ENCODE measurements at regions not wholly inside any gene's neighbourhood (a gene's known extent, or its start where the extent isn't known, plus 50 kb on each side); places are given as distances from the start of the nearest gene placed in this dataset.

DNA sequence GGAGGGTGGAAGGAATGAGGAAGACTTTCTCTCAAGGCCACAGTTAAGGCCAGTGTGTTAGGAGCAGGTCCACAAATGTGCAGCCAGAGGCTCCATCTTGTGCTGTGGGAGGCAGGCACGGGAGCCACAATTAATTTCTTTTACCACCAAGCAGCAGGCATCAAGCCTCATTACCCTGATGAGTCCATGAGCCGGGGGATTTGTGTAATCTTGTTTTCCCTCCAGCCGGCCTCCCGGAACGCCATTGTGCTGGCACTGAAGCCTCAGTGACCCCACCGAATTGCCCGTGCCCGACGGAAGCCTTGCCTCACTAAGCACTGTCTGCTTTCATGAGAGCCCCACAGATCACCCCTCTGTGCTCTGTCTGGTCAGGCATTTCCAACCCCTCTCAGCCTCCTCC is 154.7 kb upstream of the STX18 start:
- ChIA-PET POLR2A (no interaction called here), CTCF (no interaction called here)
- H3K4me3 Mint-ChIP-seq = no peak overlapping the region
- intact Hi-C loops (cut with micrococcal nuclease) = no loop called here
- H3K27me3 Mint-ChIP-seq = no peaks in the 10 kb centered on the region
- no peak for DNase-seq
- no peaks in the 10 kb centered on the region for H3K9me3 Mint-ChIP-seq
- H3K4me1 Mint-ChIP-seq (ENCODE audit: low read depth) = no peaks in the 10 kb centered on the region
- no peak overlapping the region for H3K27ac Mint-ChIP-seq
- H3K36me3 Mint-ChIP-seq = peaks cover 3% of the 10 kb centered on the region

- CTCF ChIA-PET = no interaction called here
- Mint-ChIP-seq H3K27ac (no peak overlapping the region), H3K4me1 (ENCODE audit: low read depth) (no peaks in the 10 kb centered on the region), H3K36me3 (peaks cover 8% of the 10 kb centered on the region), H3K9me3 (peaks cover 4% of the 10 kb centered on the region), H3K27me3 (no peaks in the 10 kb centered on the region), H3K4me3 (no peak overlapping the region)
- DNase-seq = no peak
- POLR2A ChIA-PET = no interaction called here
- intact Hi-C loops (cut with micrococcal nuclease) = no loop called here
Observed at GRCh38 chr4:4695497-4695896, 153.6 kb upstream of the STX18 start.

GRCh38 chr4:4694827-4695226 is 153.0 kb upstream of the STX18 start:
- Mint-ChIP-seq H3K27me3 (no peaks in the 10 kb centered on the region), H3K36me3 (peaks cover 13% of the 10 kb centered on the region), H3K27ac (no peak overlapping the region), H3K4me3 (no peak overlapping the region), H3K4me1 (ENCODE audit: low read depth) (peaks cover 4% of the 10 kb centered on the region), H3K9me3 (peaks cover 9% of the 10 kb centered on the region)
- POLR2A ChIA-PET = no interaction called here
- DNase-seq = no peak
- CTCF ChIA-PET = no interaction called here
- intact Hi-C loops (cut with micrococcal nuclease) = no loop called here

DNA sequence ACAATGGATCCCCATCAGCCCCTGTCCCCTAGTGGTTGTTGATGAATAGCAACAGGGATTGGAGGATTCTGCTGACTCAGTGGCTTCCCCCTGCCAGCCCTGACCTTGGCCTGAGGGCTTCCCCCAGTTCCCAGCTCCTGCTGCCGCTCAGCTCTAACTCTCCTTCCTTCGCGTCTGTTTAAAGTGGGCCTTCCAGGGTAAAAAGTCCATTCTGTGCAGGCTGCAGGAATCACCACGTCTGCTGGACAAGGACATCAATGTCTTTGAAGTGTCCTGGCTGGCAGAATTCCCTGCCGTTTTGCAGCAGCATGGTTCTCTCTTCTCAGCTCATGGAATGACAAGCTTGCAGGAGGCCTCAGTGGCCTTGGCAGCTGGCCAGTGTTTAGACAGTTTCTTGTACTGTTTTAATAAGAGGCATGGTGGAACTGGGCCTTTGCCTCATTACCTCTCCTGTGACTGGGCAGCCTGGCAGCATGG is 152.5 kb upstream of the STX18 start:
- Mint-ChIP-seq H3K27ac (no peak overlapping the region), H3K4me3 (no peak overlapping the region), H3K36me3 (peaks cover 15% of the 10 kb centered on the region), H3K27me3 (no peaks in the 10 kb centered on the region), H3K9me3 (peaks cover 9% of the 10 kb centered on the region), H3K4me1 (ENCODE audit: low read depth) (peaks cover 9% of the 10 kb centered on the region)
- no peak for DNase-seq
- POLR2A ChIA-PET = no interaction called here
- intact Hi-C loops (cut with micrococcal nuclease) = no loop called here
- CTCF ChIA-PET = no interaction called here

- ChIA-PET CTCF (interaction anchor here (0.8 kb wide), 1 partner anchor 14 kb away, joined by 4 read pairs; no protein-coding TSS in a partner anchor), POLR2A (no interaction called here)
- Mint-ChIP-seq H3K27me3 (no peaks in the 10 kb centered on the region), H3K4me1 (ENCODE audit: low read depth) (peaks cover 11% of the 10 kb centered on the region), H3K9me3 (peaks cover 9% of the 10 kb centered on the region), H3K27ac (no peak overlapping the region), H3K36me3 (peaks cover 15% of the 10 kb centered on the region), H3K4me3 (no peak overlapping the region)
- intact Hi-C loops (cut with micrococcal nuclease) = no loop called here
- no peak for DNase-seq
Observed at GRCh38 chr4:4693755-4694295, 152.0 kb upstream of the STX18 start.

GRCh38 chr4:4693258-4693657 is 151.4 kb upstream of the STX18 start:
- no peak overlapping the region for H3K27ac Mint-ChIP-seq
- peak; percentile 21 for DNase-seq
- peaks cover 9% of the 10 kb centered on the region for H3K9me3 Mint-ChIP-seq
- H3K27me3 Mint-ChIP-seq = no peaks in the 10 kb centered on the region
- no peak overlapping the region for H3K4me3 Mint-ChIP-seq
- intact Hi-C loops (cut with micrococcal nuclease) = no loop called here
- ChIA-PET CTCF (interaction anchor here (0.8 kb wide), 1 partner anchor 15 kb away, joined by 4 read pairs; no protein-coding TSS in a partner anchor), POLR2A (no interaction called here)
- H3K4me1 Mint-ChIP-seq (ENCODE audit: low read depth) = peaks cover 11% of the 10 kb centered on the region
- H3K36me3 Mint-ChIP-seq = peaks cover 15% of the 10 kb centered on the region

DNA sequence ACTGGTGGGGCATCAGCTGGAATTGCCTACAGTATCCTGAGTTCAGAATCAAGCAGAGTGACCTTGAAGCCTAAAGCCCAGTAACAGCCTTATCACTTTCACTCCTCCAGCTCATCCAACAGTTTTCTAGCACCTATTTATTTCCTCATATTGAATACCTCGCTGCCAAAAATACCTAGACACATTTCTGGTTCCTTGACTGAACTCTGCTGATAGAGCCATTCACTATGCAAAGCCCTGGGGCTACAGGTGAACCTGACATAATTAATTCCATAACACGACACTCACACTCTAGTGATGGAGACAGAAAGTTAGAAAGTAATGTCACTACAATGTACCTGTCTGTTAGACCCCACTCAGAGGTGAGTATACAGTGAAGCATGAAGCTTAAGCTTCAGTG is 149.0 kb upstream of the STX18 start:
- Mint-ChIP-seq H3K27ac (no peak overlapping the region), H3K4me3 (no peak overlapping the region), H3K36me3 (peaks cover 18% of the 10 kb centered on the region), H3K27me3 (no peaks in the 10 kb centered on the region), H3K4me1 (ENCODE audit: low read depth) (peaks cover 11% of the 10 kb centered on the region), H3K9me3 (peaks cover 9% of the 10 kb centered on the region)
- intact Hi-C loops (cut with micrococcal nuclease) = no loop called here
- CTCF ChIA-PET = interaction anchor here (0.8 kb wide), 1 partner anchor 22 kb away, joined by 3 read pairs; no protein-coding TSS in a partner anchor
- DNase-seq = no peak
- POLR2A ChIA-PET = no interaction called here

DNA sequence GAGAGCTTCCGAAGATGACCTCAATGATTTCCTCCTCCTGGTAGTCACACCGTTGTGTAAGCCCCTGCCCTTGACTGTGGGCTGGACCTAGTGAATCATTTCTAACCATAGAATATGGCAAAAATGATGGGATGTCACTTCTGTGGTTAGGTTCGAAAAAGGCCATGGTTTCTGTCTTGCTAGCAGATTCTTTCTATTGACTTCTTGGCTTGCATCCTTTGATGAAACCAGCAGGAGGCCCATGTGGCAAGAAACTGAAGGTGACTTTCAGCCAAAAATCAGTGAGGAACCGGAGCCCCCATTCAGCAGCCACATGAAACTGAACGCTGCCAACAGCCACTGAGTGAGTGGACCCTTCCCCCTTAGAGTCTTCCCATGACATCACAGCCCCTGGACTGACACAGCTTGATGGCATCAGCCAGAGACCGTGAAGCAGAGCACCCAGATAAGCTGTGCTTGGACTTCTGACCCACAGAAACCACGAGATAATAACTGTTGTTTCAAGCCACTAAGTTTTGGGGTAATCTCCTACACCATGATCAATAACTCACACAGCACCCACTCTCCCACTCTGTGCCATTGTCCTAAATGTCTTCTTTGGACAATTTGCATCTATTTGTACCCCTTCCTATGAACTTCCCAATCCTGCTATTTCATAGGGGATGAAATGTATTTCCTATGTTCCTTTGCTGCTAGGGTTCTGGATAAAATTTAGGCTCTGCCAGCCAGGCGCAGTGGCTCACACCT is 148.0 kb upstream of the STX18 start:
- H3K27me3 Mint-ChIP-seq = no peaks in the 10 kb centered on the region
- intact Hi-C loops (cut with micrococcal nuclease) = loop anchor here (5.0 kb wide), 1 partner anchor 203 kb away; no protein-coding TSS in a partner anchor
- H3K4me3 Mint-ChIP-seq = no peak overlapping the region
- peaks cover 9% of the 10 kb centered on the region for H3K9me3 Mint-ChIP-seq
- peak; percentile 26 for DNase-seq
- H3K27ac Mint-ChIP-seq = no peak overlapping the region
- peaks cover 18% of the 10 kb centered on the region for H3K36me3 Mint-ChIP-seq
- peaks cover 11% of the 10 kb centered on the region for H3K4me1 Mint-ChIP-seq (ENCODE audit: low read depth)
- ChIA-PET CTCF (interaction anchor here (0.8 to 1.3 kb wide), 2 partner anchors 21 to 260 kb away, joined by 3 to 4 read pairs; no protein-coding TSS in a partner anchor), POLR2A (no interaction called here)

DNA sequence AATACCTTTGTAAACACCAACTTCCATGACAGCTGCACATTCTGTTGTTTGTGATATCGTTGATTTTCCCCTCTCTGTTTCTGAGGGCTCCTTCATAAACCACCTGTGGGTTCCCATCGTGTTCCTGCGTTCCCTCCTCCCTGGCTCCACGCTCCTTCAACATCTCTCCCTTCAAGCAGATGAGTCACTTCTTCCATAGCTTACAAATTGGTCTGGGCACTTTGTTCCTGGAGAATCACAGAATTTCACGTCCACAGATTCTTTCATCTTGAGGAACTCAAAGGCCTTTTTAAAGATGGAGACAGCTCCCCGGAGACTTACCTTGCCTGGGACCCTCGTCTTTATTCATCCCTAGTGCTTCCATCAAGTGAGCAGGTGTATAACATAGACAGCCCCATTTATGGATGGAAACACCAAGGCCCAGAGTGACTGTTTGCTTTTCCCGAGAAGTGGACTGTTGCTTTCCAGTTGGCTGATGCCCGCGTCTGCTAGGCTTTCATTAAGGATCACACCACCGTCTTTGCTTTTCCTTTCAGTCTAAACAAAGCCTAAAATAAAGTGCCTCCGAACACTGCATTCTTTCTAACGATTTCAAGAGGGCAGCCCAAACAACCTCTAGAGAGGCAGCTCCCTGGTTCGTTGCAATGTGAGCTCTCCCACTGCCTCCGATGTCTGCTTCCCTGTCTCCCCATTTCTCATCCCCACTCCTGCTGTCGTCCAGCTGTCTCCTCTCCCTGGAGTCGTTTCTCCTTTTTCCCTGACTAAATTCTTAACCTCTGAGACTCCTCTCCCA is 146.3 kb upstream of the STX18 start:
- POLR2A ChIA-PET = no interaction called here
- no peak overlapping the region for H3K27ac Mint-ChIP-seq
- peaks cover 9% of the 10 kb centered on the region for H3K9me3 Mint-ChIP-seq
- intact Hi-C loops (cut with micrococcal nuclease) = loop anchor here (5.0 kb wide), 1 partner anchor 201 kb away; no protein-coding TSS in a partner anchor
- H3K4me1 Mint-ChIP-seq (ENCODE audit: low read depth) = peaks cover 11% of the 10 kb centered on the region
- peaks cover 18% of the 10 kb centered on the region for H3K36me3 Mint-ChIP-seq
- H3K4me3 Mint-ChIP-seq = no peak overlapping the region
- CTCF ChIA-PET = interaction anchor here (1.3 kb wide), 1 partner anchor 258 kb away, joined by 4 read pairs; no protein-coding TSS in a partner anchor
- DNase-seq = no peak
- H3K27me3 Mint-ChIP-seq = no peaks in the 10 kb centered on the region

GRCh38 chr4:4687100-4687499 is 145.3 kb upstream of the STX18 start:
- no peak overlapping the region for H3K4me3 Mint-ChIP-seq
- CTCF ChIA-PET = no interaction called here
- intact Hi-C loops (cut with micrococcal nuclease) = loop anchor here (5.0 kb wide), 1 partner anchor 200 kb away; no protein-coding TSS in a partner anchor
- no peak for DNase-seq
- no peaks in the 10 kb centered on the region for H3K27me3 Mint-ChIP-seq
- peaks cover 11% of the 10 kb centered on the region for H3K4me1 Mint-ChIP-seq (ENCODE audit: low read depth)
- H3K36me3 Mint-ChIP-seq = peaks cover 18% of the 10 kb centered on the region
- no peak overlapping the region for H3K27ac Mint-ChIP-seq
- peaks cover 9% of the 10 kb centered on the region for H3K9me3 Mint-ChIP-seq
- POLR2A ChIA-PET = no interaction called here

DNA sequence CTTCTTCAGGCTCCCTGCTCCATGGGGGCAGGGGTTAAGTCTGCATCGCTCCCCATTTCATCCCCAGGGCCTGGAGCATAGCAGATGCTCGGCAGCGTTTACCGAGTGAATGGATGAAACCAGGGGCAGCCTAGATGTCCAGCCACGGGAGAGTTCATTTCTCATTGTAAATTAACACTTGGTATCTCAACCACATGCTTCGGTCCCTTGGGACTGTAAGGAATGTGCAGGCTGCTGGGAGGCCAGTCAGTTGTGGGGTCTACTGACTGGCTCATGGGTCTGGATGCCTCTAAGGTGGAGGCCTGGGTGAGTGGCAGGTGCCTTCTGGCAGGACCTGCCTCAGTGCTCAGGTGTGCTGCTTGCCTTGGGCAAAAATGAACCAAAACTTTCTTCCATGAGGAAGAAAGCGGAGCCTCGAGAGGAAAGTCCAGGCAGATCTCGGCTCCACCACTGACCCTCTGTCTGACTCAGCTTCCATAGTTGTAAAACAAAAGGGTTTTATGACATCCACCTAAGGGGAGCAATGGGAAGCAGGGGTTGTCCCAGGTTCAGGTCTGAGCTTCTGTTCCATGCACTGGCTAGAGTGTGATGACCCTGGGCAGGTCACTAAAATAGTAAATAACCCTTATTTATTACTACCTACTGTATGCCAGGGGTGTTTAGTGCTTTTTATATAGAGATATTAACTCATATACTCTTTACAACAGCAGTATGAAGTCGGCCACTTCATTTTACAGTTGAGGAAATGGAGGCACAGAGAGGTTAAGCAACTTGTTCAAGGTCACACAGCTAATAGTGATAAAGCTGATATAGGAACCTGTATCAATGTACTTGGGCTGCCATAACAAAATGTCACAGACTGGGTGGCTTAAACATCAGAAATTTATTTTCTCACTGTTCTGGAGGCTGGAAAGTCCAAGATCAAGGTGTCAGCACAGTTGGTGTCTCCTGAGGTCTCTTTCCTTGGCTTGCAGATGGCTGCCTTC is 144.3 kb upstream of the STX18 start:
- intact Hi-C loops (cut with micrococcal nuclease) = loop anchor here (5.0 kb wide), 1 partner anchor 199 kb away; no protein-coding TSS in a partner anchor

More for the DNA sequence above, 144.3 kb upstream of the STX18 start:
- Mint-ChIP-seq H3K4me1 (ENCODE audit: low read depth) (peaks cover 11% of the 10 kb centered on the region), H3K36me3 (peaks cover 15% of the 10 kb centered on the region), H3K27me3 (no peaks in the 10 kb centered on the region), H3K4me3 (no peak overlapping the region), H3K9me3 (peaks cover 9% of the 10 kb centered on the region), H3K27ac (no peak overlapping the region)
- DNase-seq = no peak
- POLR2A ChIA-PET = no interaction called here
- CTCF ChIA-PET = no interaction called here
